HUES48 (cell line): ENCODE measurements at regions not wholly inside any gene's neighbourhood (a gene's known extent, or its start where the extent isn't known, plus 50 kb on each side); places are given as distances from the start of the nearest gene placed in this dataset.

ENCODE experiments used
- H3K27ac ChIP-seq: one replicate; pipeline ENCODE4 v1.7.0; 2013; ENCODE audit warnings: low read depth, low read length, inconsistent platforms
- H3K27me3 ChIP-seq: 2 replicates; pipeline ENCODE4 v1.6.1; 2013; ENCODE audit warnings: mild to moderate bottlenecking, low read length; ENCODE audit not compliant: control insufficient read depth, insufficient read depth
- H3K36me3 ChIP-seq: 2 replicates; pipeline ENCODE4 v1.6.1; 2013; ENCODE audit warnings: low read length; ENCODE audit not compliant: control insufficient read depth, insufficient read depth
- H3K4me1 ChIP-seq: 2 replicates; pipeline ENCODE4 v1.6.1; 2013; ENCODE audit warnings: mild to moderate bottlenecking, low read length; ENCODE audit not compliant: control insufficient read depth, insufficient read depth
- H3K4me3 ChIP-seq: 2 replicates; pipeline ENCODE4 v1.5.1; 2013; ENCODE audit warnings: mild to moderate bottlenecking, low read depth, low read length
- H3K9ac ChIP-seq: 2 replicates; pipeline ENCODE4 v1.6.1; 2013; ENCODE audit warnings: mild to moderate bottlenecking, low read depth, low read length, moderate library complexity
- H3K9me3 ChIP-seq: 2 replicates; pipeline ENCODE4 v1.6.1; 2013; ENCODE audit warnings: low read length; ENCODE audit not compliant: control insufficient read depth, insufficient read depth

- H3K9ac ChIP-seq = no peak overlapping the region
- H3K36me3 ChIP-seq = no peaks in the 10 kb centered on the region
- H3K4me3 ChIP-seq = no peak overlapping the region
- no peak overlapping the region for H3K27ac ChIP-seq
- H3K9me3 ChIP-seq = no peaks in the 10 kb centered on the region
- H3K27me3 ChIP-seq = no peaks in the 10 kb centered on the region; the same call in 1 of the 2 replicates
- no peaks in the 10 kb centered on the region for H3K4me1 ChIP-seq
These were observed 129.7 kb downstream of the GPAM start for GRCh38 chr10:112053895-112054294.

GRCh38 chr10:112054516-112054915 lies 129.0 kb downstream of the GPAM start:
- no peaks in the 10 kb centered on the region for H3K4me1 ChIP-seq
- H3K36me3 ChIP-seq = no peaks in the 10 kb centered on the region
- no peaks in the 10 kb centered on the region; the same call in 1 of the 2 replicates for H3K27me3 ChIP-seq
- H3K9me3 ChIP-seq = no peaks in the 10 kb centered on the region
- H3K4me3 ChIP-seq = no peak overlapping the region
- no peak overlapping the region for H3K27ac ChIP-seq
- H3K9ac ChIP-seq = no peak overlapping the region

- no peak overlapping the region for H3K27ac ChIP-seq
- H3K27me3 ChIP-seq = no peaks in the 10 kb centered on the region; the same call in 1 of the 2 replicates
- H3K4me1 ChIP-seq = no peaks in the 10 kb centered on the region
- H3K9me3 ChIP-seq = no peaks in the 10 kb centered on the region
- no peak overlapping the region for H3K9ac ChIP-seq
- no peak overlapping the region for H3K4me3 ChIP-seq
- no peaks in the 10 kb centered on the region for H3K36me3 ChIP-seq
These were observed 126.5 kb downstream of the GPAM start for GRCh38 chr10:112057072-112057471.

GRCh38 chr10:112059220-112059619 lies 124.3 kb downstream of the GPAM start:
- Histone ChIP-seq H3K27ac (no peak overlapping the region), H3K36me3 (no peaks in the 10 kb centered on the region), H3K27me3 (no peaks in the 10 kb centered on the region; the same call in 1 of the 2 replicates), H3K4me1 (no peaks in the 10 kb centered on the region), H3K9me3 (no peaks in the 10 kb centered on the region), H3K9ac (no peak overlapping the region), H3K4me3 (no peak overlapping the region)

GRCh38 chr10:112071596-112072133 lies 111.9 kb downstream of the GPAM start:
- Histone ChIP-seq H3K9ac (no peak overlapping the region), H3K4me1 (no peaks in the 10 kb centered on the region), H3K36me3 (no peaks in the 10 kb centered on the region), H3K4me3 (no peak overlapping the region), H3K27ac (no peak overlapping the region), H3K27me3 (no peaks in the 10 kb centered on the region), H3K9me3 (no peaks in the 10 kb centered on the region)

- H3K36me3 ChIP-seq = no peaks in the 10 kb centered on the region
- no peak overlapping the region for H3K4me3 ChIP-seq
- H3K27me3 ChIP-seq = no peaks in the 10 kb centered on the region
- H3K9ac ChIP-seq = no peak overlapping the region
- no peak overlapping the region for H3K27ac ChIP-seq
- no peaks in the 10 kb centered on the region for H3K9me3 ChIP-seq
- H3K4me1 ChIP-seq = peaks cover 10% of the 10 kb centered on the region; the same call in 1 of the 2 replicates
These were observed 105.6 kb downstream of the GPAM start for GRCh38 chr10:112078003-112078402.

- H3K27me3 ChIP-seq = no peaks in the 10 kb centered on the region
- no peak overlapping the region for H3K9ac ChIP-seq
- H3K4me3 ChIP-seq = no peak overlapping the region
- no peak overlapping the region for H3K27ac ChIP-seq
- peaks cover 10% of the 10 kb centered on the region; the same call in 1 of the 2 replicates for H3K4me1 ChIP-seq
- H3K9me3 ChIP-seq = no peaks in the 10 kb centered on the region
- H3K36me3 ChIP-seq = no peaks in the 10 kb centered on the region
These were observed 103.3 kb downstream of the GPAM start for GRCh38 chr10:112080231-112080630.

GRCh38 chr10:112082120-112082519 lies 101.4 kb downstream of the GPAM start:
- no peak overlapping the region for H3K27ac ChIP-seq

GRCh38 chr10:112083472-112083871 lies 100.1 kb downstream of the GPAM start:
- H3K9me3 ChIP-seq = no peaks in the 10 kb centered on the region
- no peak overlapping the region for H3K4me3 ChIP-seq
- no peaks in the 10 kb centered on the region for H3K27me3 ChIP-seq
- H3K27ac ChIP-seq = no peak overlapping the region
- no peak overlapping the region for H3K9ac ChIP-seq
- H3K4me1 ChIP-seq = peaks cover 10% of the 10 kb centered on the region; the same call in 1 of the 2 replicates
- no peaks in the 10 kb centered on the region for H3K36me3 ChIP-seq

More at GRCh38 chr10:112082120-112082519, 101.4 kb downstream of the GPAM start:
- H3K9me3 ChIP-seq = no peaks in the 10 kb centered on the region
- H3K4me3 ChIP-seq = no peak overlapping the region
- H3K4me1 ChIP-seq = peaks cover 10% of the 10 kb centered on the region; the same call in 1 of the 2 replicates
- no peaks in the 10 kb centered on the region for H3K27me3 ChIP-seq
- no peaks in the 10 kb centered on the region for H3K36me3 ChIP-seq
- H3K9ac ChIP-seq = no peak overlapping the region

- Histone ChIP-seq H3K27me3 (no peaks in the 10 kb centered on the region), H3K4me1 (no peaks in the 10 kb centered on the region)
These were observed 95.6 kb downstream of the GPAM start for GRCh38 chr10:112087953-112088456.

GRCh38 chr10:112091703-112092102 lies 91.9 kb downstream of the GPAM start:
- no peaks in the 10 kb centered on the region for H3K27me3 ChIP-seq

More at GRCh38 chr10:112087953-112088456, 95.6 kb downstream of the GPAM start:
- H3K27ac ChIP-seq = no peak overlapping the region
- no peaks in the 10 kb centered on the region for H3K9me3 ChIP-seq
- no peak overlapping the region for H3K4me3 ChIP-seq
- H3K36me3 ChIP-seq = no peaks in the 10 kb centered on the region
- H3K9ac ChIP-seq = no peak overlapping the region

More at GRCh38 chr10:112091703-112092102, 91.9 kb downstream of the GPAM start:
- Histone ChIP-seq H3K4me3 (no peak overlapping the region), H3K36me3 (no peaks in the 10 kb centered on the region), H3K4me1 (no peaks in the 10 kb centered on the region), H3K9me3 (no peaks in the 10 kb centered on the region), H3K27ac (no peak overlapping the region), H3K9ac (no peak overlapping the region)
